Right lobe of liver (tissue), 4 donors: ENCODE measurements at regions not wholly inside any gene's neighbourhood (a gene's known extent, or its start where the extent isn't known, plus 50 kb on each side); places are given as distances from the start of the nearest gene placed in this dataset.

Experiments used
- CTCF ChIP-seq, 4 donors: fragments of 200-600 bp in 3 of 4; fragments of 450-650 bp in 1 of 4; IDR thresholded peaks; one replicate each; pipeline versions ENCODE4 v1.5.1 to v1.8.0; 2016 to 2022; ENCODE audit warnings: antibody characterized with exemption in 4 of 4, mild to moderate bottlenecking in 2 of 4
- POLR2A ChIP-seq: fragments of 450-650 bp; IDR thresholded peaks from one replicate; pipeline ENCODE4 v1.6.1; 2017; ENCODE audit warnings: antibody characterized with exemption, mild to moderate bottlenecking
- donor health status: DM: no; HTN: no; CAD: no.
- donor health status: DM: no; HTN: no; CAD: no.
- donor health status: DM: no; HTN: yes; CAD: no.

GRCh38 chr3:132174500-132174899, 139.7 kb upstream of the CPNE4 start:
- no peak for TF ChIP-seq POLR2A
- TF ChIP-seq CTCF (IDR thresholded peaks at IDR 0.05): no peak
